Gastroesophageal sphincter (tissue), 3 donors: ENCODE measurements at regions not wholly inside any gene's neighbourhood (a gene's known extent, or its start where the extent isn't known, plus 50 kb on each side); places are given as distances from the start of the nearest gene placed in this dataset.

Experiments used
- EP300 ChIP-seq: sonication (generic); formaldehyde crosslinking; IDR thresholded peaks from one replicate; pipeline ENCODE4 v1.6.1; 2017; ENCODE audit warnings: antibody characterized with exemption, mild to moderate bottlenecking
- POLR2A ChIP-seq, 2 donors: fragments of 450-650 bp; IDR thresholded peaks; one replicate each; pipeline ENCODE4 v1.6.1; 2017; ENCODE audit warnings: antibody characterized with exemption in 2 of 2, mild to moderate bottlenecking in 2 of 2, moderate library complexity in 1 of 2
- POLR2AphosphoS5 ChIP-seq: sonication (generic); formaldehyde crosslinking; IDR thresholded peaks from one replicate; pipeline ENCODE4 v1.6.1; 2017; ENCODE audit warnings: antibody characterized with exemption
- TF ChIP-seq, protein P1 (sequence below), 4 experiments: fragments of 200-600 bp in 2 of 4; fragments of 450-650 bp in 2 of 4; sonication (generic) in 1 of 4; IDR thresholded peaks; one replicate each; pipeline ENCODE4 v1.5.1; 2017 to 2019; ENCODE audit warnings: antibody characterized with exemption in 4 of 4, mild to moderate bottlenecking in 2 of 4, moderate library complexity in 2 of 4

DNA sequence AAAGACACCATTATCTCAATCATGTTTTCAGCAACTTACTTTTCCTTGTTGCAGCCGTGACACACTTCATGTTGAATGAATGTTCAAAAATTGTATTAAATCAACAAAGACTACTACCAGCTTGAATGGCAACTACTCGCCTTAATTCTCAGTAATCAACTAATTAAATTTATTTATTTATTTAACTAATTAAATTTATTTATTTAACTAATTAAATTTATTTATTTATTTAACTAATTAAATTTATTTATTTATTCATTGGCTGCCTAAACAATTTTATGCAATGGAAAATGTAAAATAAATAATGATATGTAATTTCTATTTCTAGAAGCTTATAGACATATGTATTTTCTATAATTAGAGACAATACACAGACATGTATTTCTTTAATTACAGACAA, 435.4 kb downstream of the GPAM start:
- TF ChIP-seq, protein P1, sequence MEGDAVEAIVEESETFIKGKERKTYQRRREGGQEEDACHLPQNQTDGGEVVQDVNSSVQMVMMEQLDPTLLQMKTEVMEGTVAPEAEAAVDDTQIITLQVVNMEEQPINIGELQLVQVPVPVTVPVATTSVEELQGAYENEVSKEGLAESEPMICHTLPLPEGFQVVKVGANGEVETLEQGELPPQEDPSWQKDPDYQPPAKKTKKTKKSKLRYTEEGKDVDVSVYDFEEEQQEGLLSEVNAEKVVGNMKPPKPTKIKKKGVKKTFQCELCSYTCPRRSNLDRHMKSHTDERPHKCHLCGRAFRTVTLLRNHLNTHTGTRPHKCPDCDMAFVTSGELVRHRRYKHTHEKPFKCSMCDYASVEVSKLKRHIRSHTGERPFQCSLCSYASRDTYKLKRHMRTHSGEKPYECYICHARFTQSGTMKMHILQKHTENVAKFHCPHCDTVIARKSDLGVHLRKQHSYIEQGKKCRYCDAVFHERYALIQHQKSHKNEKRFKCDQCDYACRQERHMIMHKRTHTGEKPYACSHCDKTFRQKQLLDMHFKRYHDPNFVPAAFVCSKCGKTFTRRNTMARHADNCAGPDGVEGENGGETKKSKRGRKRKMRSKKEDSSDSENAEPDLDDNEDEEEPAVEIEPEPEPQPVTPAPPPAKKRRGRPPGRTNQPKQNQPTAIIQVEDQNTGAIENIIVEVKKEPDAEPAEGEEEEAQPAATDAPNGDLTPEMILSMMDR (IDR thresholded peaks at IDR 0.05) = no peak
- TF ChIP-seq POLR2A (IDR thresholded peaks at IDR 0.05) = no peak
- TF ChIP-seq POLR2AphosphoS5 = no peak
- no peak for TF ChIP-seq EP300
